Skeletal muscle satellite cell (primary cell): ENCODE measurements at regions not wholly inside any gene's neighbourhood (a gene's known extent, or its start where the extent isn't known, plus 50 kb on each side); places are given as distances from the start of the nearest gene placed in this dataset.

Experiments used
- H3K27me3 ChIP-seq: 2 replicates; pipeline ENCODE4 v1.7.0; 2013; ENCODE audit warnings: low read length; ENCODE audit not compliant: control insufficient read depth, insufficient read depth
- H3K36me3 ChIP-seq: 2 replicates; pipeline ENCODE4 v1.7.0; 2013; ENCODE audit warnings: mild to moderate bottlenecking, control low read depth, low read length; ENCODE audit not compliant: insufficient read depth
- H3K4me1 ChIP-seq: 2 replicates; pipeline ENCODE4 v1.7.0; 2013; ENCODE audit warnings: low read length; ENCODE audit not compliant: control insufficient read depth, insufficient read depth
- H3K4me2 ChIP-seq: 2 replicates; pipeline ENCODE4 v1.7.0; 2013; ENCODE audit warnings: mild to moderate bottlenecking, low read length
- H3K4me3 ChIP-seq: 2 replicates; pipeline ENCODE4 v1.7.0; 2013; ENCODE audit warnings: low read length
- H3K9ac ChIP-seq: 2 replicates; pipeline ENCODE4 v1.7.0; 2013; ENCODE audit warnings: mild to moderate bottlenecking, low read depth, low read length, moderate library complexity
- H3K9me3 ChIP-seq: replicated peaks from 2 replicates; pipeline ENCODE4 v1.7.0; 2013; ENCODE audit warnings: mild to moderate bottlenecking, control low read depth, low read length

- Histone ChIP-seq H3K9me3 (no peaks in the 10 kb centered on the region), H3K4me1 (no peaks in the 10 kb centered on the region), H3K9ac (no peak overlapping the region), H3K4me2 (no peak overlapping the region), H3K36me3 (no peaks in the 10 kb centered on the region), H3K27me3 (peaks cover 25% of the 10 kb centered on the region), H3K4me3 (no peak overlapping the region)
Observed at GRCh38 chr4:152118819-152119553, 358.2 kb upstream of the GATB start.

- H3K9ac ChIP-seq, result no peak overlapping the region
- H3K9me3 ChIP-seq, result no peaks in the 10 kb centered on the region
- no peak overlapping the region for H3K4me2 ChIP-seq
- H3K4me1 ChIP-seq, result no peaks in the 10 kb centered on the region
- peaks cover 25% of the 10 kb centered on the region for H3K27me3 ChIP-seq
- H3K4me3 ChIP-seq, result no peak overlapping the region
- no peaks in the 10 kb centered on the region for H3K36me3 ChIP-seq
Observed at GRCh38 chr4:152117933-152118507, 357.2 kb upstream of the GATB start.

GRCh38 chr4:152117520-152117919 lies 356.7 kb upstream of the GATB start:
- no peaks in the 10 kb centered on the region for H3K4me1 ChIP-seq
- H3K4me2 ChIP-seq, result no peak overlapping the region
- H3K36me3 ChIP-seq, result no peaks in the 10 kb centered on the region
- no peak overlapping the region for H3K4me3 ChIP-seq
- H3K9me3 ChIP-seq, result no peaks in the 10 kb centered on the region
- no peak overlapping the region for H3K9ac ChIP-seq
- peaks cover 25% of the 10 kb centered on the region for H3K27me3 ChIP-seq

GRCh38 chr4:152117054-152117453 lies 356.2 kb upstream of the GATB start:
- Histone ChIP-seq H3K4me1 (no peaks in the 10 kb centered on the region), H3K27me3 (peaks cover 25% of the 10 kb centered on the region), H3K4me2 (no peak overlapping the region), H3K4me3 (no peak overlapping the region), H3K36me3 (no peaks in the 10 kb centered on the region), H3K9ac (no peak overlapping the region), H3K9me3 (no peaks in the 10 kb centered on the region)

- no peaks in the 10 kb centered on the region for H3K4me1 ChIP-seq
- no peaks in the 10 kb centered on the region for H3K9me3 ChIP-seq
- no peak overlapping the region for H3K4me3 ChIP-seq
- no peak overlapping the region for H3K9ac ChIP-seq
- H3K27me3 ChIP-seq, result peaks cover 25% of the 10 kb centered on the region
- H3K4me2 ChIP-seq, result no peak overlapping the region
- H3K36me3 ChIP-seq, result no peaks in the 10 kb centered on the region
Observed at GRCh38 chr4:152115794-152116193, 355.0 kb upstream of the GATB start.

GRCh38 chr4:152115118-152115517 lies 354.3 kb upstream of the GATB start:
- H3K36me3 ChIP-seq, result no peaks in the 10 kb centered on the region
- H3K4me2 ChIP-seq, result no peak overlapping the region
- H3K9ac ChIP-seq, result no peak overlapping the region
- H3K9me3 ChIP-seq, result no peaks in the 10 kb centered on the region
- no peak overlapping the region for H3K4me3 ChIP-seq
- peaks cover 25% of the 10 kb centered on the region for H3K27me3 ChIP-seq
- no peaks in the 10 kb centered on the region for H3K4me1 ChIP-seq

GRCh38 chr4:152114562-152114961 lies 353.8 kb upstream of the GATB start:
- peaks cover 25% of the 10 kb centered on the region for H3K27me3 ChIP-seq
- no peaks in the 10 kb centered on the region for H3K36me3 ChIP-seq
- no peak overlapping the region for H3K4me3 ChIP-seq
- H3K4me1 ChIP-seq, result no peaks in the 10 kb centered on the region
- H3K4me2 ChIP-seq, result no peak overlapping the region
- H3K9ac ChIP-seq, result no peak overlapping the region
- no peaks in the 10 kb centered on the region for H3K9me3 ChIP-seq

GRCh38 chr4:152112887-152113286 lies 352.1 kb upstream of the GATB start:
- no peak overlapping the region for H3K4me3 ChIP-seq
- no peaks in the 10 kb centered on the region for H3K9me3 ChIP-seq
- no peaks in the 10 kb centered on the region for H3K4me1 ChIP-seq
- H3K27me3 ChIP-seq, result peaks cover 12% of the 10 kb centered on the region
- H3K36me3 ChIP-seq, result no peaks in the 10 kb centered on the region
- no peak overlapping the region for H3K9ac ChIP-seq
- no peak overlapping the region for H3K4me2 ChIP-seq

GRCh38 chr4:152112190-152112589 lies 351.4 kb upstream of the GATB start:
- Histone ChIP-seq H3K4me1 (peaks cover 3% of the 10 kb centered on the region), H3K4me2 (no peak overlapping the region), H3K9ac (no peak overlapping the region), H3K9me3 (no peaks in the 10 kb centered on the region), H3K36me3 (no peaks in the 10 kb centered on the region), H3K4me3 (no peak overlapping the region), H3K27me3 (peaks cover 5% of the 10 kb centered on the region)

GRCh38 chr4:152110780-152111179 lies 350.0 kb upstream of the GATB start:
- Histone ChIP-seq H3K4me3 (no peak overlapping the region), H3K36me3 (no peaks in the 10 kb centered on the region), H3K9me3 (no peaks in the 10 kb centered on the region), H3K4me2 (no peak overlapping the region), H3K4me1 (peaks cover 15% of the 10 kb centered on the region), H3K27me3 (no peaks in the 10 kb centered on the region), H3K9ac (no peak overlapping the region)

GRCh38 chr4:152109531-152110509 lies 349.0 kb upstream of the GATB start:
- no peak overlapping the region for H3K9ac ChIP-seq
- H3K27me3 ChIP-seq, result no peaks in the 10 kb centered on the region
- no peak overlapping the region for H3K4me3 ChIP-seq
- no peaks in the 10 kb centered on the region for H3K9me3 ChIP-seq
- peaks cover 16% of the 10 kb centered on the region for H3K4me1 ChIP-seq
- H3K36me3 ChIP-seq, result no peaks in the 10 kb centered on the region
- H3K4me2 ChIP-seq, result no peak overlapping the region
